Activated naive CD4-positive, alpha-beta T cell treated with anti-CD3 and anti-CD28 coated beads, Interleukin-2, amount 50 U/mL, for 24 hours (primary cell): ENCODE measurements at regions not wholly inside any gene's neighbourhood (a gene's known extent, or its start where the extent isn't known, plus 50 kb on each side); places are given as distances from the start of the nearest gene placed in this dataset.

Experiments used
- H3K27ac Mint-ChIP-seq: one replicate; pipeline ENCODE4 v1.8.0; 2021; ENCODE audit warnings: mild to moderate bottlenecking, mixed read lengths
- H3K27me3 Mint-ChIP-seq: one replicate; pipeline ENCODE4 v1.8.0; 2021; ENCODE audit warnings: mixed read lengths
- H3K36me3 Mint-ChIP-seq: one replicate; pipeline ENCODE4 v1.8.0; 2021; ENCODE audit warnings: mixed read lengths
- H3K4me1 Mint-ChIP-seq: one replicate; pipeline ENCODE4 v1.8.0; 2021; ENCODE audit warnings: mixed read lengths
- H3K4me3 Mint-ChIP-seq: one replicate; pipeline ENCODE4 v1.8.0; 2021; ENCODE audit warnings: mild to moderate bottlenecking, mixed read lengths
- H3K9me3 Mint-ChIP-seq: one replicate; pipeline ENCODE4 v1.8.0; 2021; ENCODE audit warnings: mixed read lengths

DNA sequence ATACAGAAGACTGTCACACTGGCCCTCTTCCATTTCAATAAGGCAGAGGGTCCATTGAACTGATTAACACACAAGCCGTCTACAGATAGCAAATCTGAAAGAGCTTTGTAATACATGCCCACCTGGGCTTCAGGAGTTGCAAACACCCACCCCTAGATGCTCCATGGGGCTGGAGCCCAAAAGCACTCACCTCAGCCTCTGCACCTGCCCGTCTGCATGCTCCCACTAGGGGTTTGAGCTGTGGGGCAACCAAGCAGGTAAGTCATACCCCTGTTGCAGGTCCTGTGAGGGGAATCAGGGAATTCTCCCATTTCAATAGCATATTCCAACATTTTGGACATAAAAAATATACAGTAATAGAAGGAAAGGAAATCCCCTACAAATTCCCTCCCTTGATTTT is 243.0 kb upstream of the KCNIP4 start:
- Mint-ChIP-seq H3K27ac (no peak overlapping the region), H3K27me3 (no peaks in the 10 kb centered on the region), H3K4me3 (no peak overlapping the region), H3K4me1 (no peaks in the 10 kb centered on the region), H3K36me3 (no peaks in the 10 kb centered on the region), H3K9me3 (peaks cover 5% of the 10 kb centered on the region)

- Mint-ChIP-seq H3K27ac (no peak overlapping the region), H3K4me1 (no peaks in the 10 kb centered on the region), H3K4me3 (no peak overlapping the region), H3K27me3 (no peaks in the 10 kb centered on the region), H3K9me3 (peaks cover 5% of the 10 kb centered on the region), H3K36me3 (no peaks in the 10 kb centered on the region)
These were observed 242.3 kb upstream of the KCNIP4 start for GRCh38 chr4:22190855-22191254.

GRCh38 chr4:22187203-22187820 is 238.7 kb upstream of the KCNIP4 start:
- no peak overlapping the region for H3K4me3 Mint-ChIP-seq
- no peak overlapping the region for H3K27ac Mint-ChIP-seq
- no peaks in the 10 kb centered on the region for H3K27me3 Mint-ChIP-seq
- no peaks in the 10 kb centered on the region for H3K4me1 Mint-ChIP-seq
- no peaks in the 10 kb centered on the region for H3K36me3 Mint-ChIP-seq
- H3K9me3 Mint-ChIP-seq = peaks cover 5% of the 10 kb centered on the region

DNA sequence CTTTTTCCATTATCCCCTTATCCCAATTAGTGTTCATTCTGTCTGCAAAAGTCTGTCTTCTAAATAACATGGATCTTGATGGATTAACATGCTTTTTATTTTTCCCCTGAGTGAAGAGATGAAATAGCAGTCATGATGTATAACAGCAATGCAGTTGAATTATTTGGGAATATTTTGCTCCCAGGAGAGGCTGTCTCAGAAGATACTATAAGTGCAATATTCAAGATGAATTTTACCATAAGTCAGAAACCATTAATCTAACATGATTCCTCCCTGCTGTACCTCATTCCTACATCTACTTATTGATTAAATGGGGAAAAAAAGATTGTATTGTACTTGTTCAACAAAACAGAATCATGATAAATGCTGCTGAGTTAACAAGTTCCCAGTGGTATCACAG is 233.2 kb upstream of the KCNIP4 start:
- peaks cover 5% of the 10 kb centered on the region for H3K9me3 Mint-ChIP-seq
- H3K4me1 Mint-ChIP-seq = no peaks in the 10 kb centered on the region
- no peaks in the 10 kb centered on the region for H3K27me3 Mint-ChIP-seq
- no peaks in the 10 kb centered on the region for H3K36me3 Mint-ChIP-seq
- H3K4me3 Mint-ChIP-seq = no peak overlapping the region
- H3K27ac Mint-ChIP-seq = no peak overlapping the region

DNA sequence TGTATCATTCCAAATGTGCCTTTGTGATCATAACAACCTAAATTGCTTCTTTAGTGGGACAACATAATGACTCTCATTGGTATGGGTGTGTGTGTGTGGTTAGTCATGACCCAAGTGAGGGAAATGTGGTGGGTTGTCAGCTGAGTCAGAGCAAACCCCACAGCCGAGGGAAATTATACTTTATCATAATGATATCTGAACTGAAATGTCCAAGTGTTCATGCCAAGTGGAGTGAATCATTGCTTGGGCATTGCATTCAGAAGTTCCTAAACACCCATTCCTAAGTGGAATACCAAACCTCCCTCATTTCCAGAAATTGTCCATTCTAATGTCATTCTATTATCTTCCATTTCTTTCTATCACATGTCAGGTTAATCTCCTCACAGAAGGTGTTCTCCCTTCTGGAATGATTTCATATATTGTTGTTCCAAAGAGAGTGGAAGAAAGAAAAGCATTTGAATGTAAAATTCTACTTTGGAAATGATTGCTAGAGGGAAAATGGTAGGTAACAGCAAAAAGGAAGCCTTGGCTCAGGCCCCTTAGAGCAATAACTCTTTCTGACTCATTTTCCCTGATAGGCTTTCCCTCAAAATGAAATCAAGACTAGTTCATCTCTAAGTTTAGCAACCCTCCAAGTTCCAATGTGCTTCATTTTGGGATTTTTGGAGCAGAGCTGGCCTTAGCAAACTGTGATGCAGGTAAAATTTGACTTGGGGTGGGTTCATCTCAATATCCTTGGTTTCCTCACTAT is 230.7 kb upstream of the KCNIP4 start:
- no peaks in the 10 kb centered on the region for H3K36me3 Mint-ChIP-seq
- peaks cover 5% of the 10 kb centered on the region for H3K9me3 Mint-ChIP-seq
- no peaks in the 10 kb centered on the region for H3K4me1 Mint-ChIP-seq
- H3K27ac Mint-ChIP-seq = no peak overlapping the region
- no peak overlapping the region for H3K4me3 Mint-ChIP-seq
- no peaks in the 10 kb centered on the region for H3K27me3 Mint-ChIP-seq

GRCh38 chr4:22174640-22175039 is 226.1 kb upstream of the KCNIP4 start:
- no peak overlapping the region for H3K27ac Mint-ChIP-seq
- H3K9me3 Mint-ChIP-seq = peaks cover 5% of the 10 kb centered on the region
- no peaks in the 10 kb centered on the region for H3K27me3 Mint-ChIP-seq
- H3K4me1 Mint-ChIP-seq = no peaks in the 10 kb centered on the region
- no peak overlapping the region for H3K4me3 Mint-ChIP-seq
- H3K36me3 Mint-ChIP-seq = no peaks in the 10 kb centered on the region

DNA sequence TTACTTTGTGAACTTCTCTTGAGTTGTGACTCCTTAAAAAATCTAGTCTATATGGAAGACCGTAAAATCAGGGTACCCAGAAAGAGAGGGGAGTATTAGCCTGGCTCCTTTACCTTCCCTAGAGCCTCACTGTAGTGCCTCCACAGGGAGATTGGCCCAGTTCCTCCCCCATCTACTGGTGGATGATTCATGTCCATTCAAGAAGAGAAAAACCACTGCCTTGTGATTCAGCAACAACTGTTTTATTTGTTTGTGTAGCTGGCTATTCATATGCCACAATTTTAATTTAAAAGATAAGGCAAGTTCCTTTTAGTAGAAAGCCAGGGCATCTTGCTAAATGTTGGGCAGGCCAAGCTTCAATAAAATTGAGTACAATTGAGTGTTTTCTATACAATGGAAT is 221.8 kb upstream of the KCNIP4 start:
- H3K27me3 Mint-ChIP-seq = no peaks in the 10 kb centered on the region
- H3K4me1 Mint-ChIP-seq = no peaks in the 10 kb centered on the region
- H3K36me3 Mint-ChIP-seq = peaks cover 2% of the 10 kb centered on the region
- H3K9me3 Mint-ChIP-seq = no peaks in the 10 kb centered on the region
- H3K4me3 Mint-ChIP-seq = no peak overlapping the region
- no peak overlapping the region for H3K27ac Mint-ChIP-seq

- Mint-ChIP-seq H3K4me1 (no peaks in the 10 kb centered on the region), H3K27me3 (no peaks in the 10 kb centered on the region), H3K9me3 (peaks cover 9% of the 10 kb centered on the region), H3K36me3 (peaks cover 2% of the 10 kb centered on the region), H3K27ac (no peak overlapping the region), H3K4me3 (no peak overlapping the region)
These were observed 218.6 kb upstream of the KCNIP4 start for GRCh38 chr4:22167201-22167600.

DNA sequence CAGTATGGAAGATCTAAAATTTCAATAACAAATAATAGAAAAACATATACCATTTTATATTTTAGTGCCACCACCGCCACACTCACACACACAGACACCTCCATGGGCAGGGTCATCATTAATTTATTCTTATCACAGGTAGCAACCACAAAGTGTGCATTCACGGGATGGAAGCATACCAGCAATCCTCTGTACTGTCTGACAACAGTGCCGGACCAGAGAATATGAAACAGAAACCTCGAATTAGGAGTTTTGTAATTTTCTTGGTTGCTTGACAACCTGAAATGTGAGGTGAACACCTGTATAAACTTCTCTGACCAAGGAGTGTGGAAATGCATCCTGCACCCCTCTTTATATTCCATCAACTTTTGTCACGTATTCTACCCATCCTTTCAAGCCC is 213.9 kb upstream of the KCNIP4 start:
- Mint-ChIP-seq H3K9me3 (peaks cover 9% of the 10 kb centered on the region), H3K4me3 (no peak overlapping the region), H3K4me1 (no peaks in the 10 kb centered on the region), H3K27ac (no peak overlapping the region), H3K27me3 (no peaks in the 10 kb centered on the region), H3K36me3 (peaks cover 2% of the 10 kb centered on the region)

GRCh38 chr4:22130741-22131140 is 182.2 kb upstream of the KCNIP4 start:
- Mint-ChIP-seq H3K9me3 (no peaks in the 10 kb centered on the region), H3K4me3 (no peak overlapping the region), H3K27me3 (no peaks in the 10 kb centered on the region), H3K4me1 (no peaks in the 10 kb centered on the region), H3K27ac (no peak overlapping the region), H3K36me3 (no peaks in the 10 kb centered on the region)

DNA sequence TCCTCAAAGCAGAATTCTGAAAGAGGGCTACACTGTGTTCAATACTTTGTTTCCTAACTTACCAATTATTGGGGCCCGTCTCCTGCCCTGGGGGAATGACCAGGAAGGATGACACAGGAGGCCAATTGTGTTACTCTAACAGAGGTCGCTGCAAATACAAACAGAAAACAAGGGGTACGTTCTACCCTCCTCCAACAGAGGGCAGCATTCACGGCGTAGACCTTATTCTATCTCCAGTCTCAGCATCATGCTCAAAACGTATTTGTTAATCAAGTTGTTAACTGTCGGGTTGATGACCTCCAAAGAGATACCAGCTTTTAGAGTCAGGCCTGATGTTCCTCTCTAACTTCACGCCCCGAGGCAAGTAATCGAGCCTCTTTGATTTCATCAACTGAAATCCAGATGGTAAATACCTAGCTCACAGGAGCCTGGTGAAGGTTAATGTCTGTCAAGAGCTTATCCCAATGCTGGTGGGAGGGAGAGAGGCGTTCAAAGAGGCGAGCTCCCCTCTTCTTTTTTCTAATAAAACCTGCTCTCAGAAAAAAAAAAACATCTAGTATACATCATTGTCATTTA is 181.0 kb upstream of the KCNIP4 start:
- H3K4me1 Mint-ChIP-seq = no peaks in the 10 kb centered on the region
- no peak overlapping the region for H3K4me3 Mint-ChIP-seq
- no peaks in the 10 kb centered on the region for H3K36me3 Mint-ChIP-seq
- H3K9me3 Mint-ChIP-seq = no peaks in the 10 kb centered on the region
- H3K27me3 Mint-ChIP-seq = no peaks in the 10 kb centered on the region
- no peak overlapping the region for H3K27ac Mint-ChIP-seq

DNA sequence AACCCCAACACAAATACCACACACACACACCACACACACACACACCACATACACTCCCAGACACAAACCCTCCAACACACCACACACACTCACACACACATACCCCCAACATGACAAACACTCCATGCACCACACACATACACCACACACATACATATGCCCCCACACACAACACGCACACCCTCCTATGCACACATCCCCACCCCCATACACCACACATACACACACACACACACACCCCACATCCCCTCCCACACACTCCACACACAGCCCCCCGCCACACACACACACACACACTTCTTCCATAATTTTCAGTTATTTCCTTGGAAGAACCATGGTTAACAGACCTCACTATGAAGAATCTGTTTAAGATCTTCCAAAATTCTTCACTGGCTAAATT is 173.5 kb upstream of the KCNIP4 start:
- no peaks in the 10 kb centered on the region for H3K36me3 Mint-ChIP-seq
- H3K9me3 Mint-ChIP-seq = peaks cover 5% of the 10 kb centered on the region
- no peaks in the 10 kb centered on the region for H3K27me3 Mint-ChIP-seq
- no peak overlapping the region for H3K27ac Mint-ChIP-seq
- no peak overlapping the region for H3K4me3 Mint-ChIP-seq
- no peaks in the 10 kb centered on the region for H3K4me1 Mint-ChIP-seq

DNA sequence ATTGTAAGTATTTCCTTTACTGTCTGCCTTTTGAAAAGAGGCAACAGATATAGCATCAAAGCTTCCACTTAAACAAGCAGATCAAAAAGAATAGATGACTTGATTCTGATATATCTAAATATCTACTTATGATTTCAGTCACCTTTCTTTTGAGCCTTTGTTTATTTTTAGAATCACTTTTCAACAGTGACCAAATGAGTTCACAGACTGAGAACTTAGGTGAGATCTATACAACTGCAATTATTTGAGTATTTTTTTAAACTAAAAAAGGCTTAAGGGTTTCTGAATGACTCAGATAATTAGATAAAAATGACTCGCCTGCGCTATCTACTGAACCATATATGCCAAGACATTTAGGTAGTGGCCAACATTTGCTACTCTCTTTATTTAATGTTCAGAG is 166.7 kb upstream of the KCNIP4 start:
- Mint-ChIP-seq H3K4me3 (no peak overlapping the region), H3K27ac (no peak overlapping the region), H3K4me1 (no peaks in the 10 kb centered on the region), H3K36me3 (no peaks in the 10 kb centered on the region), H3K27me3 (no peaks in the 10 kb centered on the region), H3K9me3 (peaks cover 6% of the 10 kb centered on the region)

GRCh38 chr4:22103768-22104167 is 155.2 kb upstream of the KCNIP4 start:
- H3K4me1 Mint-ChIP-seq = no peaks in the 10 kb centered on the region
- no peaks in the 10 kb centered on the region for H3K9me3 Mint-ChIP-seq
- no peaks in the 10 kb centered on the region for H3K36me3 Mint-ChIP-seq
- H3K27me3 Mint-ChIP-seq = no peaks in the 10 kb centered on the region
- H3K27ac Mint-ChIP-seq = no peak overlapping the region
- no peak overlapping the region for H3K4me3 Mint-ChIP-seq

- Mint-ChIP-seq H3K27ac (no peak overlapping the region), H3K4me1 (no peaks in the 10 kb centered on the region), H3K27me3 (no peaks in the 10 kb centered on the region), H3K4me3 (no peak overlapping the region), H3K9me3 (peaks cover 5% of the 10 kb centered on the region), H3K36me3 (no peaks in the 10 kb centered on the region)
These were observed 151.3 kb upstream of the KCNIP4 start for GRCh38 chr4:22099896-22100295.

DNA sequence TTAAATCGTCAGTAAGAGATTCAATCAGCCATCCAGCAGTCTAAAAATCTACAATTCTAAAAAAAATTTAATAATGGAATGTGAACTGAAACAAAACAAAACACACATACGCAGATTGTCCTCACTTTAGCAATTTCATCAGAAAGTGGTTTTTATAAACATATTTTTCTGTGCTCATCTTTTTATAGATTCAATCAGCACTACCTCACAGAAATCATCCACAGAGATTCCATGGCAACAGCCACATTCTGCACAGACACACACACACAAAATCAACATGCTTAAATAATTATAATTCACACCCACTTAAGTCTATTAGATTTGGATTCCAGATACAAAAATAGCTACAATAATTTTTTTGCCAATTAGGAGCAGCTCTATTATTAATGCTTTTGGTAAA is 149.0 kb upstream of the KCNIP4 start:
- H3K27ac Mint-ChIP-seq = no peak overlapping the region
- no peaks in the 10 kb centered on the region for H3K36me3 Mint-ChIP-seq
- peaks cover 5% of the 10 kb centered on the region for H3K9me3 Mint-ChIP-seq
- H3K4me1 Mint-ChIP-seq = no peaks in the 10 kb centered on the region
- H3K4me3 Mint-ChIP-seq = no peak overlapping the region
- no peaks in the 10 kb centered on the region for H3K27me3 Mint-ChIP-seq
